ENCODE measurements at regions not wholly inside any gene's neighbourhood (a gene's known extent, or its start where the extent isn't known, plus 50 kb on each side); places are given as distances from the start of the nearest gene placed in this dataset.

- TF ChIP-seq CTCF (conservative IDR thresholded peaks at IDR 0.05 in 1 of 2, IDR thresholded peaks at IDR 0.05 in 1 of 2; ENCODE audit: extremely low read depth in 1 of 2, insufficient read depth in 1 of 2, low read depth in 1 of 2, low read length in 2 of 2), result no peak
- TF ChIP-seq EZH2 (IDR thresholded peaks at IDR 0.05; ENCODE audit: borderline replicate concordance, low read length), result no peak
Measured at GRCh38 chr9:3157011-3157410, 313.1 kb upstream of the PUM3 start.

Measured in mammary epithelial cell (primary cell).